OCI-LY7 (cell line): ENCODE measurements at regions not wholly inside any gene's neighbourhood (a gene's known extent, or its start where the extent isn't known, plus 50 kb on each side); places are given as distances from the start of the nearest gene placed in this dataset.

Experiments
- BruUV-seq: library from RNA; stranded (reverse); fragments of 400-500 nt; replicated peaks from 2 replicates; lab custom pipeline; 2021; lab: Mats Ljungman, UMichigan
- CTCF ChIA-PET: fragments of 300-600 bp; sonication (Branson Sonifier 250); formaldehyde crosslinking; loops from one replicate; lab custom pipeline; 2022; ENCODE audit warnings: antibody characterized with exemption; ENCODE audit not compliant: unreplicated experiment; lab: Charles Lee
- POLR2A ChIA-PET: fragments of 300-600 bp; sonication (Branson Sonifier 250); formaldehyde crosslinking; loops from one replicate; lab custom pipeline; 2022; ENCODE audit warnings: antibody characterized with exemption; lab: Charles Lee
- DNase-seq: peaks from one replicate; pipeline ENCODE4 v3.0.0-alpha.2; 2015; ENCODE audit warnings: low spot score
- H2AFZ ChIP-seq: fragments of 200-600 bp; sonication (generic), shearing (Covaris generic); 2 replicates; pipeline ENCODE4 v1.6.1; 2014; ENCODE audit warnings: mild to moderate bottlenecking, antibody characterized with exemption, low read length, moderate library complexity
- H3K27ac ChIP-seq: fragments of 200-600 bp; sonication (generic); 2 replicates; pipeline ENCODE4 v1.5.1; 2014; ENCODE audit warnings: mixed run types, low read depth, mild to moderate bottlenecking, moderate library complexity, low read length, inconsistent platforms; ENCODE audit not compliant: poor library complexity, severe bottlenecking
- H3K36me3 ChIP-seq: fragments of 200-600 bp; sonication (generic); 2 replicates; pipeline ENCODE4 v1.6.1; 2014; ENCODE audit warnings: mild to moderate bottlenecking, antibody characterized with exemption, low read length, moderate library complexity, mixed read lengths; ENCODE audit not compliant: insufficient read depth
- H3K4me1 ChIP-seq: fragments of 200-600 bp; sonication (generic); 2 replicates; pipeline ENCODE4 v1.5.1; 2014; ENCODE audit warnings: mild to moderate bottlenecking, low read length; ENCODE audit not compliant: insufficient read depth, poor library complexity, severe bottlenecking
- H3K4me2 ChIP-seq: fragments of 200-600 bp; sonication (generic); 2 replicates; pipeline ENCODE4 v1.6.1; 2014; ENCODE audit warnings: mild to moderate bottlenecking, low read length
- H3K4me3 ChIP-seq: fragments of 200-600 bp; sonication (generic); 2 replicates; pipeline ENCODE4 v1.5.1; 2014; ENCODE audit warnings: mild to moderate bottlenecking, low read depth, low read length; ENCODE audit not compliant: poor library complexity, severe bottlenecking
- H3K79me2 ChIP-seq: fragments of 200-600 bp; sonication (generic); 2 replicates; pipeline ENCODE4 v1.6.1; 2016; ENCODE audit warnings: low read depth, mild to moderate bottlenecking, low read length, moderate library complexity, mixed read lengths; ENCODE audit not compliant: insufficient read depth
- H3K9me2 ChIP-seq: fragments of 200-600 bp; sonication (generic); 2 replicates; pipeline ENCODE4 v1.6.1; 2016; ENCODE audit warnings: mild to moderate bottlenecking, low read length, mixed read lengths; ENCODE audit not compliant: insufficient read depth
- H3K9me3 ChIP-seq: fragments of 200-600 bp; sonication (generic); 2 replicates; pipeline ENCODE4 v1.6.1; 2014; ENCODE audit warnings: mild to moderate bottlenecking, mixed run types, low read length, mixed read lengths
- H4K20me1 ChIP-seq: fragments of 200-600 bp; sonication (generic); 2 replicates; pipeline ENCODE4 v1.6.1; 2014; ENCODE audit warnings: mild to moderate bottlenecking, antibody characterized with exemption, low read length, moderate library complexity, mixed read lengths; ENCODE audit not compliant: insufficient read depth
- CTCF ChIP-seq: fragments of 200-600 bp; sonication (generic); conservative IDR thresholded peaks from 2 replicates; pipeline ENCODE4 v1.5.1; 2014; ENCODE audit warnings: mild to moderate bottlenecking, antibody characterized with exemption, low read length, moderate library complexity, mixed read lengths
- EZH2phosphoT487 ChIP-seq: fragments of 200-600 bp; sonication (generic); IDR thresholded peaks from 2 replicates; pipeline ENCODE4 v1.6.1; 2018; ENCODE audit warnings: low read depth, borderline replicate concordance, mild to moderate bottlenecking, mixed run types, antibody characterized with exemption, low read length, moderate library complexity, mixed read lengths
- intact Hi-C: fragments of 100-400 bp; cut with micrococcal nuclease; formaldehyde crosslinking; loops from one replicate; pipeline ENCODE4 v1.10.0; 2022; ENCODE audit not compliant: unreplicated experiment

- intact Hi-C loops: no loop called here
- H3K36me3 ChIP-seq: no peaks in the 10 kb centered on the region
Observed at GRCh38 chr21:36239585-36239984, 80.4 kb upstream of the MORC3 start.

GRCh38 chr21:36241717-36242116, 78.3 kb upstream of the MORC3 start:
- H3K4me2 ChIP-seq: no peak overlapping the region
- CTCF ChIA-PET: interaction anchor here (1.3 kb wide), 1 partner anchor 13 kb away, joined by 3 read pairs; no protein-coding TSS in a partner anchor
- no peaks in the 10 kb centered on the region for H3K79me2 ChIP-seq
- H3K9me2 ChIP-seq: no peaks in the 10 kb centered on the region
- no peaks in the 10 kb centered on the region for H3K9me3 ChIP-seq
- no peaks in the 10 kb centered on the region for H4K20me1 ChIP-seq
- no peaks in the 10 kb centered on the region for H3K36me3 ChIP-seq
- no peak overlapping the region for H3K4me3 ChIP-seq
- no peak overlapping the region for H3K27ac ChIP-seq
- TF ChIP-seq CTCF: no peak
- no peak for TF ChIP-seq EZH2phosphoT487
- no peak for DNase-seq
- H2AFZ ChIP-seq: no peak overlapping the region
- BruUV-seq: no TSS peak
- POLR2A ChIA-PET: interaction anchor here (0.7 to 2.2 kb wide), 5 partner anchors 14 to 168 kb away, joined by 3 to 10 read pairs (median 4); no protein-coding TSS in a partner anchor
- intact Hi-C loops: no loop called here
- no peaks in the 10 kb centered on the region for H3K4me1 ChIP-seq

More at GRCh38 chr21:36239585-36239984, 80.4 kb upstream of the MORC3 start:
- Histone ChIP-seq H4K20me1 (no peaks in the 10 kb centered on the region), H3K4me1 (peaks cover 7% of the 10 kb centered on the region), H3K9me2 (no peaks in the 10 kb centered on the region), H2AFZ (no peak overlapping the region), H3K27ac (no peak overlapping the region), H3K79me2 (no peaks in the 10 kb centered on the region), H3K4me2 (no peak overlapping the region), H3K9me3 (no peaks in the 10 kb centered on the region), H3K4me3 (no peak overlapping the region)
- POLR2A ChIA-PET: interaction anchor here (1.0 kb wide), 1 partner anchor 105 kb away, joined by 4 read pairs; no protein-coding TSS in a partner anchor
- no TSS peak for BruUV-seq
- TF ChIP-seq CTCF (no peak), EZH2phosphoT487 (no peak)
- CTCF ChIA-PET: no interaction called here
- no peak for DNase-seq

GRCh38 chr21:36245115-36245514, 74.9 kb upstream of the MORC3 start:
- H3K4me2 ChIP-seq: no peak overlapping the region
- no peaks in the 10 kb centered on the region for H3K4me1 ChIP-seq
- no peaks in the 10 kb centered on the region for H3K9me3 ChIP-seq
- no peaks in the 10 kb centered on the region for H3K9me2 ChIP-seq
- intact Hi-C loops: no loop called here
- no peak overlapping the region for H3K27ac ChIP-seq
- POLR2A ChIA-PET: interaction anchor here (0.8 kb wide), 1 partner anchor 9 kb away, joined by 3 read pairs; no protein-coding TSS in a partner anchor
- TF ChIP-seq CTCF: no peak
- TF ChIP-seq EZH2phosphoT487: no peak
- H3K36me3 ChIP-seq: no peaks in the 10 kb centered on the region
- no peaks in the 10 kb centered on the region for H4K20me1 ChIP-seq
- BruUV-seq: no TSS peak
- CTCF ChIA-PET: interaction anchor here (0.6 kb wide), 1 partner anchor 8 kb away, joined by 3 read pairs; no protein-coding TSS in a partner anchor
- H3K79me2 ChIP-seq: no peaks in the 10 kb centered on the region
- H2AFZ ChIP-seq: no peak overlapping the region
- no peak overlapping the region for H3K4me3 ChIP-seq
- no peak for DNase-seq
